GM21825 (cell line): ENCODE measurements at regions not wholly inside any gene's neighbourhood (a gene's known extent, or its start where the extent isn't known, plus 50 kb on each side); places are given as distances from the start of the nearest gene placed in this dataset.

Experiments used
- ATAC-seq: cut with Tn5 transposase; IDR thresholded peaks from one replicate; pipeline ENCODE4 v1.9.1; 2021; ENCODE audit warnings: mild to moderate bottlenecking, moderate library complexity; ENCODE audit not compliant: unreplicated experiment

- ATAC-seq, result no peak
These were observed 50.5 kb upstream of the FBRSL1 start for GRCh38 chr12:132439333-132439904.

GRCh38 chr12:132438726-132439125 is 51.2 kb upstream of the FBRSL1 start:
- no peak for ATAC-seq

- ATAC-seq, result no peak
These were observed 51.8 kb upstream of the FBRSL1 start for GRCh38 chr12:132437943-132438700.

DNA sequence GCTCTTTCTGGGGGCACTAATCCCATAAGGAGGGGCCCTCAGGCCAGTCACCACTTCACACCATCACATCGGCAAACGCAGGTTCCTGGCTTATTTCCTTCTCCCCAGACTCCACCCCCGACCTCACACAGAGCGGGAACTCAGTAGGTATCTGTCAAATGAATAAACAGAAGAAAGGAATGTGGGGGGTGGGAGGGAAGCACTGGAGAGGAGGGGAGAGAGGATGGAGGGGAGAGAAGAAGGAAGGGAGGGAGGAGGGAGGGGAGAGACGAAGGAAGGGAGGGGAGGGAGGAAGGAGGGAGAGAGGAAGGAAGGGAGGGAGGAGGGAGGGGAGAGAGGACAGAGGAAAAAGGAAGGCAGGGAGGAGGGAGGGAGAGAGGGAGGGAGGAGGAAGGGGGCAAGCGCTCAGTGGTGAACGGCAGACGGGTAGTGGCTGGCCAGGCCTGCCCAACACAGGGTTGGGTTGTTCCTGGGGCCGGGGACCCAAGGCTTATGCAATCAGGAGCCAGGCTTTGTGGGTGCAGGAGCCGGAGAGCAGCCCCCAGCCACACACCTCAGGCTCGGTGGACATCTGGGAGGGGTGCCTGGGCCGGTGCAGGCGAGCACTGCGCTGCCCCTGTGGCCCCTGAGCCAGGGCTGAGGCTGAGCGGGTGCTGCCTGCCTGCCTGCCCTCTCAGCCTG is 52.6 kb upstream of the FBRSL1 start:
- no peak for ATAC-seq

- ATAC-seq, result no peak
These were observed 53.1 kb upstream of the FBRSL1 start for GRCh38 chr12:132436791-132437251.

DNA sequence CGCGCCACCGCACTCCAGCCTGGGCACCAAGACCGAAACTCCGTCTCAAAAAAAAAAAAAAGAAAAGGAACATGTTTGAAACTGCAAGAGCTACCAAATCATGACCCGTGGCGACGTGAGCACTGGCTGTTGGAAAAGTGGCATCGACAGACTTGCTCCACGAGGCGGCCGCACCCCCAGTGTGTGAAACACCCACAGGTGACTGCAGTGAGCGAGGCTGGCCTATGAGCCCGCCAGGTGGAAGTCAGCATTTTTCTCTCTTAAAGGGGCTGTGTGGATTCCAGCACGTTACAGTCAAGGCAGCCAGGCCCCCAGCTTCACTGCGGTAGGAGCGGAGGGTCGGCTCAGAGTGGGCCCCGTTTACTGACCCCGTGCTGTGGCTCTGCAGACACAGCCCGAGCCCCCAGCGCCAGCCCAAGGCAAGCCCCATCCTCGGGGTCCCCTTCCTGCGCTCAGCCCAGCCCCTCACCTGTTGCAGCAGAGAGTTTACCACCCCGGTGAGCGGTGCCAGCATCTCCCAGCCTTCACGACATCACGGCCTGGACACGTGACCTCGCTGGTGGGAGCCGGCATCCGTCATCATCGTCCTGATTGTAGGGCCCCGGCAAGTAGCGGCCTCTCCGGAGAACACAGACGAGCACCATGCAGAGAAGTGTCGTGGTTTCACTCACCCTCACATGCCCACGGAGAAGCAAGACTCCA is 54.3 kb upstream of the FBRSL1 start:
- no peak for ATAC-seq

GRCh38 chr12:132433641-132434395 is 56.1 kb upstream of the FBRSL1 start:
- ATAC-seq, result no peak

DNA sequence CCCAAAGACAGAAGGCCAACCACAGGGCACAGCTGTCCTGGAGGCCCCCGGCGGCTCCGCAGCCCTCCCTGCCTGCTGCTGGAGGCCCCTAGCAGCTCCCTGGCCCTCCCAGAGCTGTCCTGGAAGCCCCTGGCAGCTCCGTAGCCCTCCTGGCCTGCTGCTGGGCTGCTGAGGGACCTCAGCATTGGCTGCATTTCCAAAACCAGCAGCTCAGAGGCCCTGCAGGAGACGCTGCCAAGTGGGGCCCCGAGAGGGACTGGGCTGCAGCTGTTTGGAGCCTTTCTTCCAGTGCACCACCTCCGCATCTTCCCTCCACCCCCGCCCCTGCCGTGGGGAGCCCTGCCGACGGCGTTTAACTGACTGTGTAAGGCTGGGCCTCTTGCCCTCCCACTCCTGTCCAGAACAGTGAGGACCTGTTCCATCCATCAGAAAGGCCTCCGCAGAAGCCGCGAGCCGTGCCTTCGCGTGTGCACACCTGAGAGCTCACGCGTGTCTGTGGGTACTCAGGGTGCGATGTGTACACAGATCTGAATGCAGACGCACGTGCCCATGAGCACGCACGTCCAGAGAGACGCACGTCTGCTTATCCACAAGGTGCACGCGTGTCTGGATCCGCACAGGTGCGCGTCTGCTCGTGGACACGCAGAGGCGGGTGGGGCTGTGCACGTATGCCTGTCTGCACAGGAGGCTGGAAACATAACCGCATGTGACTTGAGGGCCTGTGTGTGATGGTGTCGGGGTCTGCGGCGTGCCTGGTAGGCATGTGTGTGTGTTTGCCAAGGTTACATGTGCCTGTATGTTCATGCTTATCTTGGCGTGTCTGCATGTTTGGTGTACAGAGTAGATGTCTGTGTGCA is 57.0 kb upstream of the FBRSL1 start:
- no peak for ATAC-seq

DNA sequence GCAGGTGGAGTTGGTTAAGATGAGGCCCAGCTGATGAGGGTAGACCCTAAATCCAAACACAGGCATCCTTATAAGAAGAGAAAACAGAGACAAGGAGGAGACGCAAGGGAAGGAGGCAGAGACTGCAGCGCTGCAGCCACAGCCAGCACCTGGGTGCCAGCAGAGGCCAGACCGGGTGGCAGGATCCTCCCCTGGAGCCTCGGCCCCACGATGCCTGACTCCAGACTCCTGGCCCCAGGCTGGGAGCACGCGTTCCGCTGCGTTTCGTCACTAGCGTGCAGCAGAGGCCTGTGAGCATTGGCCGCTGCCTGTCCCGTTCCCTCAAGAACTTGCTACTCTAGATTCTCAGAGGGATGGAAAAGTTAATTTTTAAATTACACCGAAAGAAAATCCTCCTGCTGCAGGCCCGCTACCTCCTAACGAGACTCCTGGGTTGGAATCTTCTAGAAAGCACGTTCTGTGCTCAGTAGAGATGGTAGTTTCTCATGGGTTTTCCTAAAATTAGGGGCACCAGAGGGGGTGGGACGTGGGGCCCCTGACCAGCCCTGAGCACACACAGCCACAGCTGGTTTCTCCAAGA is 57.7 kb upstream of the FBRSL1 start:
- ATAC-seq, result no peak

- no peak for ATAC-seq
These were observed 58.8 kb upstream of the FBRSL1 start for GRCh38 chr12:132430838-132431774.

DNA sequence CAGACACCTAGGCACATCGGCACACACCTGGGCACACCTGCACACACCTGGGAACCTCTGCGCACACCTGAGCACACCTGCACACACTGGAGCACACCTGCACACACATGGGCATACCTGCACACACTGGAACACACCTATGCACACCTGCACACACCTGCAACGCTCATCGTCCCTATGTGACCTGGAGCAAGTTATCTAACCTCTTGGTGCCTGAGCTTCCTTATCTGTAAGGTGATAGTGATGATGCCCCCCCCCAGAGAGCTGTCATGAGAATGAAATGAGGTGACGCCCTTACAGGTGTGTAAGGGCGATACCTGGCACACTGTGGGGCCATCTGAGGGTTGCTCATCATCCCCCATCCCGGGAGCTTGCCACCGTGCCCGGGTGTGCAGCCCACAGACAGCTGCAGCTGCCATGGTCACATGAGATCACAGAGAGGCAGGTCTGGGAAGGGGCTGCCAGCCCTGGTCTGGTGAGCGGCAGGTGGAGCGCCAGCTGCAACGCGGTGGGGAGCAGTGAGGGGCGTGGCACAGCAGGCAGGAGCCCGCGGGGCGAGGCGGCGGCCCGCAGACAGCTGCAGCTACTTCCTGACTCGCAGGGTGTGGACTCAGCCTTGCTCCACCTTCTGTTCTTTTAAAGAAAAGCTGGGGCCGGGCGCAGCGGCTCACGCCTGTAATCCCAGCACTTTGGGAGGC is 59.9 kb upstream of the FBRSL1 start:
- ATAC-seq, result peak; percentile 50

GRCh38 chr12:132429602-132429945 is 60.4 kb upstream of the FBRSL1 start:
- no peak for ATAC-seq

GRCh38 chr12:132428936-132429601 is 60.9 kb upstream of the FBRSL1 start:
- ATAC-seq, result no peak

- ATAC-seq, result no peak
These were observed 61.7 kb upstream of the FBRSL1 start for GRCh38 chr12:132427999-132428935.

DNA sequence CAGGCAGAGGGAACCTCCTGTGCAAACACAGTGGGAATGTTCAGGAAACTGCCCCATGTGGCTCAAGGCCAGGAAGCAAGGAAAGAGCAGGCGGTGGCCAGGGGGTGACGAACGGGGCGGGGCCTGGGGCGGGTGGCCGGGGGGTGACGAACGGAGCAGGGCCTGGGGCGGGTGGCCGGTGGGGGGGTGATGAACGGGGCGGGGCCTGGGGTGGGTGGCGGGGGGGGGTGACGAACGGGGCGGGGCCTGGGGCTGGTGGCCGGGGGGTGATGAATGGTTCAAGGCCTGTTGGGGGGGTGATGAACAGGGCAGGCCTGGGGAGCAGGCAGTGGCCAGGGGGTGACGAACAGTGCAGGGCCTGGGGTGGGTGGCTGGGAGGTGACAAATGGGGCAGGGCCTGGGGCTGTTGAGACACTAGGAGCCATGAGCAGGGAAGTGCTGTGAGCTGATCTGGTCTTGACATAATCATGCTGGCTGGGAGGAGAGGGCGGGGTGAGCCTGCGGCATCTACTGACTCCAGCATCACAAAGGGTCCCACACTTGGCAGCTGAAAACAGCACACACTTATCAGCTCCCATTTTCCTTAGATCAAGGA is 62.7 kb upstream of the FBRSL1 start:
- no peak for ATAC-seq
